SK-N-MC (cell line): ENCODE measurements at regions not wholly inside any gene's neighbourhood (a gene's known extent, or its start where the extent isn't known, plus 50 kb on each side); places are given as distances from the start of the nearest gene placed in this dataset.
"Not testable (repeated sequence)": the region's sequence is repeated elsewhere in the genome, so short reads cannot be mapped to it uniquely, and the experiment has no call there.

Source experiments
- DNase-seq: peaks from one replicate; pipeline ENCODE4 v3.0.0-alpha.2; 2011; ENCODE audit warnings: low read depth, low spot score
- H3K27ac ChIP-seq: fragments of 200-600 bp; sonication (generic); 2 replicates; pipeline ENCODE4 v1.5.1; 2016; ENCODE audit warnings: mixed run types
- H3K36me3 ChIP-seq: fragments of 200-600 bp; sonication (generic); 2 replicates; pipeline ENCODE4 v1.6.1; 2017; ENCODE audit warnings: antibody characterized with exemption, low read length, mixed read lengths; ENCODE audit not compliant: insufficient read depth
- H3K4me3 ChIP-seq: fragments of 200-600 bp; sonication (generic); 2 replicates; pipeline ENCODE4 v1.5.1; 2016
- H3K9ac ChIP-seq: fragments of 200-600 bp; sonication (generic); 2 replicates; pipeline ENCODE4 v1.8.0; 2017; ENCODE audit warnings: mixed run types, mixed read lengths; ENCODE audit not compliant: insufficient read length
- H3K9me3 ChIP-seq: fragments of 200-600 bp; sonication (generic); 2 replicates; pipeline ENCODE4 v1.6.1; 2017; ENCODE audit warnings: low read depth, mild to moderate bottlenecking, antibody characterized with exemption, low read length, moderate library complexity, mixed read lengths
- EZH2 ChIP-seq: fragments of 200-600 bp; sonication (generic); IDR thresholded peaks from one replicate; pipeline ENCODE4 v1.6.1; 2017; ENCODE audit warnings: antibody characterized with exemption
- FOXP2 ChIP-seq: optimal IDR thresholded peaks from 2 replicates; pipeline ENCODE3; 2011; ENCODE audit warnings: mild to moderate bottlenecking, moderate library complexity; ENCODE audit not compliant: insufficient read depth; ENCODE audit errors: extremely low read length, control extremely low read depth
- POLR2AphosphoS5 ChIP-seq: IDR thresholded peaks from 2 replicates; pipeline ENCODE4 v1.6.1; 2012; ENCODE audit warnings: mild to moderate bottlenecking, low read depth, low read length, borderline replicate concordance

GRCh38 chr3:90121326-90121725, 1013.9 kb downstream of the EPHA3 start:
- H3K9ac ChIP-seq: no peak overlapping the region
- no peak overlapping the region for H3K4me3 ChIP-seq
- H3K27ac ChIP-seq: no peak overlapping the region
- H3K36me3 ChIP-seq: no peaks in the 10 kb centered on the region
- no peaks in the 10 kb centered on the region for H3K9me3 ChIP-seq
- DNase-seq: no peak
- no peak for TF ChIP-seq EZH2
- no peak for TF ChIP-seq POLR2AphosphoS5
- no peak for TF ChIP-seq FOXP2

- no peak overlapping the region for H3K9ac ChIP-seq
- no peak for DNase-seq
- no peak overlapping the region for H3K27ac ChIP-seq
- H3K9me3 ChIP-seq: no peaks in the 10 kb centered on the region
- H3K4me3 ChIP-seq: no peak overlapping the region
- TF ChIP-seq POLR2AphosphoS5 (no peak), FOXP2 (no peak), EZH2 (no peak)
- no peaks in the 10 kb centered on the region for H3K36me3 ChIP-seq
These were observed 1021.0 kb downstream of the EPHA3 start for GRCh38 chr3:90128391-90128790.

GRCh38 chr3:90129730-90130129, 1022.3 kb downstream of the EPHA3 start:
- no peak overlapping the region for H3K27ac ChIP-seq
- no peak overlapping the region for H3K9ac ChIP-seq
- H3K9me3 ChIP-seq: no peaks in the 10 kb centered on the region
- H3K4me3 ChIP-seq: no peak overlapping the region
- no peaks in the 10 kb centered on the region for H3K36me3 ChIP-seq
- DNase-seq: no peak
- TF ChIP-seq EZH2 (no peak), POLR2AphosphoS5 (no peak), FOXP2 (no peak)

GRCh38 chr3:90132197-90132596, 1024.8 kb downstream of the EPHA3 start:
- H3K9ac ChIP-seq: no peak overlapping the region
- H3K27ac ChIP-seq: no peak overlapping the region
- H3K9me3 ChIP-seq: no peaks in the 10 kb centered on the region
- no peak for TF ChIP-seq FOXP2
- TF ChIP-seq POLR2AphosphoS5: no peak
- TF ChIP-seq EZH2: no peak
- DNase-seq: no peak
- no peak overlapping the region for H3K4me3 ChIP-seq
- no peaks in the 10 kb centered on the region for H3K36me3 ChIP-seq

GRCh38 chr3:90134090-90134489, 1026.7 kb downstream of the EPHA3 start:
- DNase-seq: no peak
- TF ChIP-seq POLR2AphosphoS5: no peak
- no peak for TF ChIP-seq FOXP2
- no peak for TF ChIP-seq EZH2
- no peaks in the 10 kb centered on the region for H3K36me3 ChIP-seq
- H3K4me3 ChIP-seq: no peak overlapping the region
- H3K9me3 ChIP-seq: no peaks in the 10 kb centered on the region
- H3K9ac ChIP-seq: no peak overlapping the region
- no peak overlapping the region for H3K27ac ChIP-seq

- no peak for TF ChIP-seq FOXP2
- TF ChIP-seq EZH2: no peak
- TF ChIP-seq POLR2AphosphoS5: no peak
- Histone ChIP-seq H3K36me3 (no peaks in the 10 kb centered on the region), H3K9me3 (no peaks in the 10 kb centered on the region), H3K27ac (no peak overlapping the region), H3K4me3 (no peak overlapping the region), H3K9ac (no peak overlapping the region)
- DNase-seq: no peak
These were observed 1029.2 kb downstream of the EPHA3 start for GRCh38 chr3:90136456-90137191.

- Histone ChIP-seq H3K4me3 (peak overlapping the region; percentile 73), H3K36me3 (no peaks in the 10 kb centered on the region), H3K9ac (peak overlapping the region; percentile 61), H3K9me3 (no peaks in the 10 kb centered on the region), H3K27ac (peak overlapping the region; percentile 99)
- TF ChIP-seq EZH2 (no peak), FOXP2 (peak; percentile 44)
- peak; percentile 84 for DNase-seq
These were observed 1037.9 kb downstream of the EPHA3 start for GRCh38 chr3:90145094-90145860.

GRCh38 chr3:90180096-90180495, 1072.7 kb downstream of the EPHA3 start:
- H3K9me3 ChIP-seq: no peaks in the 10 kb centered on the region
- H3K9ac ChIP-seq: no peak overlapping the region
- peak overlapping the region; percentile 6 for H3K27ac ChIP-seq
- DNase-seq: no peak
- no peak for TF ChIP-seq FOXP2
- no peak; the same call in 1 of the 2 replicates for TF ChIP-seq POLR2AphosphoS5
- TF ChIP-seq EZH2: no peak
- no peaks in the 10 kb centered on the region for H3K36me3 ChIP-seq
- peak overlapping the region; percentile 60 for H3K4me3 ChIP-seq

GRCh38 chr3:90180543-90180942, 1073.1 kb downstream of the EPHA3 start:
- H3K27ac ChIP-seq: peak overlapping the region; percentile 6
- H3K9me3 ChIP-seq: no peaks in the 10 kb centered on the region
- TF ChIP-seq FOXP2 (no peak), POLR2AphosphoS5 (peak; percentile 11; the same call in 1 of the 2 replicates)
- no peak overlapping the region for H3K9ac ChIP-seq
- peak; percentile 75 for DNase-seq
- H3K36me3 ChIP-seq: no peaks in the 10 kb centered on the region
- peak overlapping the region; percentile 60 for H3K4me3 ChIP-seq

- H3K9me3 ChIP-seq, H3K27ac ChIP-seq, H3K9ac ChIP-seq, DNase-seq, H3K36me3 ChIP-seq: not testable (repeated sequence)
- peak overlapping the region; percentile 36; the same call in 1 of the 2 replicates for H3K4me3 ChIP-seq
These were observed 1075.0 kb downstream of the EPHA3 start for GRCh38 chr3:90182291-90182976.
